Erythroblast (primary cell): ENCODE measurements at regions not wholly inside any gene's neighbourhood (a gene's known extent, or its start where the extent isn't known, plus 50 kb on each side); places are given as distances from the start of the nearest gene placed in this dataset.

Experiments
- GATA1 ChIP-seq: IDR thresholded peaks from 2 replicates; pipeline ENCODE4 v1.6.1; 2011; ENCODE audit warnings: low read depth, mild to moderate bottlenecking, control low read depth, low read length, moderate library complexity
- POLR2A ChIP-seq: IDR thresholded peaks from 2 replicates; pipeline ENCODE4 v1.6.1; 2011; ENCODE audit warnings: mild to moderate bottlenecking, low read length

DNA sequence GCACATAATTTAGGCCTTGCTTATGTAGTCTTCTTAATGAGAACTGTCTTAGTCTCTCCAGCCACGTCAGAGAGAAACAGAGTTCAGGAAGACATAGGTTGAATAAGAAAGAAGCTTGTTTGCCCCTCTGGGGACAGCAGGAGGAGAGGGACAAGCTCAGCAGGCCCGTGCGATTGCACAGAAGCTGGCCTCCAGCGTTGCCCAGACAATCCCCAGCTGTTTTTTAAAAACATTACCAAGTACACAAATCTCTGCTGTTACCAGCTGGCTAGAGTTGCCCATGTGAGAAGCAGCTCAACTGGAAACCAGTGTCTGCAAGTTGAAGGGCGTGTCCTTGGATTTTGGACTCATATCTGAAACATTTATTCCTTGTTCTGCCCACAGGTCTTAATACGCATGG is 232.6 kb downstream of the EFCAB11 start:
- TF ChIP-seq POLR2A = no peak
- no peak for TF ChIP-seq GATA1
